OCI-LY7 (cell line): ENCODE measurements at regions not wholly inside any gene's neighbourhood (a gene's known extent, or its start where the extent isn't known, plus 50 kb on each side); places are given as distances from the start of the nearest gene placed in this dataset.

Experiments
- BruUV-seq: library from RNA; stranded (reverse); fragments of 400-500 nt; replicated peaks from 2 replicates; lab custom pipeline; 2021; lab: Mats Ljungman, UMichigan
- CTCF ChIA-PET: fragments of 300-600 bp; sonication (Branson Sonifier 250); formaldehyde crosslinking; loops from one replicate; lab custom pipeline; 2022; ENCODE audit warnings: antibody characterized with exemption; ENCODE audit not compliant: unreplicated experiment; lab: Charles Lee
- POLR2A ChIA-PET: fragments of 300-600 bp; sonication (Branson Sonifier 250); formaldehyde crosslinking; loops from one replicate; lab custom pipeline; 2022; ENCODE audit warnings: antibody characterized with exemption; lab: Charles Lee
- DNase-seq: peaks from one replicate; pipeline ENCODE4 v3.0.0-alpha.2; 2015; ENCODE audit warnings: low spot score
- H2AFZ ChIP-seq: fragments of 200-600 bp; sonication (generic), shearing (Covaris generic); 2 replicates; pipeline ENCODE4 v1.6.1; 2014; ENCODE audit warnings: mild to moderate bottlenecking, antibody characterized with exemption, low read length, moderate library complexity
- H3K27ac ChIP-seq: fragments of 200-600 bp; sonication (generic); 2 replicates; pipeline ENCODE4 v1.5.1; 2014; ENCODE audit warnings: mixed run types, low read depth, mild to moderate bottlenecking, moderate library complexity, low read length, inconsistent platforms; ENCODE audit not compliant: poor library complexity, severe bottlenecking
- H3K36me3 ChIP-seq: fragments of 200-600 bp; sonication (generic); 2 replicates; pipeline ENCODE4 v1.6.1; 2014; ENCODE audit warnings: mild to moderate bottlenecking, antibody characterized with exemption, low read length, moderate library complexity, mixed read lengths; ENCODE audit not compliant: insufficient read depth
- H3K4me1 ChIP-seq: fragments of 200-600 bp; sonication (generic); 2 replicates; pipeline ENCODE4 v1.5.1; 2014; ENCODE audit warnings: mild to moderate bottlenecking, low read length; ENCODE audit not compliant: insufficient read depth, poor library complexity, severe bottlenecking
- H3K4me2 ChIP-seq: fragments of 200-600 bp; sonication (generic); 2 replicates; pipeline ENCODE4 v1.6.1; 2014; ENCODE audit warnings: mild to moderate bottlenecking, low read length
- H3K4me3 ChIP-seq: fragments of 200-600 bp; sonication (generic); 2 replicates; pipeline ENCODE4 v1.5.1; 2014; ENCODE audit warnings: mild to moderate bottlenecking, low read depth, low read length; ENCODE audit not compliant: poor library complexity, severe bottlenecking
- H3K79me2 ChIP-seq: fragments of 200-600 bp; sonication (generic); 2 replicates; pipeline ENCODE4 v1.6.1; 2016; ENCODE audit warnings: low read depth, mild to moderate bottlenecking, low read length, moderate library complexity, mixed read lengths; ENCODE audit not compliant: insufficient read depth
- H3K9me2 ChIP-seq: fragments of 200-600 bp; sonication (generic); 2 replicates; pipeline ENCODE4 v1.6.1; 2016; ENCODE audit warnings: mild to moderate bottlenecking, low read length, mixed read lengths; ENCODE audit not compliant: insufficient read depth
- H3K9me3 ChIP-seq: fragments of 200-600 bp; sonication (generic); 2 replicates; pipeline ENCODE4 v1.6.1; 2014; ENCODE audit warnings: mild to moderate bottlenecking, mixed run types, low read length, mixed read lengths
- H4K20me1 ChIP-seq: fragments of 200-600 bp; sonication (generic); 2 replicates; pipeline ENCODE4 v1.6.1; 2014; ENCODE audit warnings: mild to moderate bottlenecking, antibody characterized with exemption, low read length, moderate library complexity, mixed read lengths; ENCODE audit not compliant: insufficient read depth
- EZH2phosphoT487 ChIP-seq: fragments of 200-600 bp; sonication (generic); IDR thresholded peaks from 2 replicates; pipeline ENCODE4 v1.6.1; 2018; ENCODE audit warnings: low read depth, borderline replicate concordance, mild to moderate bottlenecking, mixed run types, antibody characterized with exemption, low read length, moderate library complexity, mixed read lengths
- intact Hi-C: fragments of 100-400 bp; cut with micrococcal nuclease; formaldehyde crosslinking; loops from one replicate; pipeline ENCODE4 v1.10.0; 2022; ENCODE audit not compliant: unreplicated experiment
- TF ChIP-seq, protein P1 (sequence below): fragments of 200-600 bp; sonication (generic); conservative IDR thresholded peaks from 2 replicates; pipeline ENCODE4 v1.5.1; 2014; ENCODE audit warnings: mild to moderate bottlenecking, antibody characterized with exemption, low read length, moderate library complexity, mixed read lengths

DNA sequence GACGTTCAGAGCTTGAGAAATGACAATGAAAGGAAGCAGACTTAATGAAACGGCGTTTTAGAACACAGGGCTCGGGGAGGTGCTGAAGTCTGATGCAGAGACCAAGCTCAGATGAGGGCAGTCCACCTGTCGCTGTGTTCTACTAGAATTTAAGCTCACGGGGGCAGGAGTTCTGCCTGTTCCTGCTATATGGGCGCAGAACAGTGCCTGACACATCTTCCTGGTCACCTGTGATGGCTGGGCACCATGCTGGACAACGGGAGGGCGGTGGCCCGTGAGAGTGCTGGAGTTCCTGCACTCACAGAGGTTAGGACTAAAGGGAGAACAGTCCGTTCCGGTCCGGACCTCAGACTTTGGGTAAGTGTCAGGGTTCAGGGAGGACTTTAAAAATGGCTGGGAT, 130.6 kb downstream of the ERMARD start:
- Histone ChIP-seq H3K4me3 (no peak overlapping the region), H3K9me3 (no peaks in the 10 kb centered on the region), H3K4me1 (no peaks in the 10 kb centered on the region), H3K4me2 (no peak overlapping the region), H3K9me2 (no peaks in the 10 kb centered on the region), H3K27ac (no peak overlapping the region), H3K79me2 (no peaks in the 10 kb centered on the region), H3K36me3 (no peaks in the 10 kb centered on the region), H2AFZ (no peak overlapping the region), H4K20me1 (no peaks in the 10 kb centered on the region)
- no TSS peak for BruUV-seq
- ChIA-PET CTCF (no interaction called here), POLR2A (interaction anchor here (0.7 to 1.2 kb wide), 2 partner anchors 13 to 36 kb away, joined by 3 to 4 read pairs; no protein-coding TSS in a partner anchor)
- intact Hi-C loops, result no loop called here
- no peak for DNase-seq
- no peak for TF ChIP-seq EZH2phosphoT487
- TF ChIP-seq, protein P1, sequence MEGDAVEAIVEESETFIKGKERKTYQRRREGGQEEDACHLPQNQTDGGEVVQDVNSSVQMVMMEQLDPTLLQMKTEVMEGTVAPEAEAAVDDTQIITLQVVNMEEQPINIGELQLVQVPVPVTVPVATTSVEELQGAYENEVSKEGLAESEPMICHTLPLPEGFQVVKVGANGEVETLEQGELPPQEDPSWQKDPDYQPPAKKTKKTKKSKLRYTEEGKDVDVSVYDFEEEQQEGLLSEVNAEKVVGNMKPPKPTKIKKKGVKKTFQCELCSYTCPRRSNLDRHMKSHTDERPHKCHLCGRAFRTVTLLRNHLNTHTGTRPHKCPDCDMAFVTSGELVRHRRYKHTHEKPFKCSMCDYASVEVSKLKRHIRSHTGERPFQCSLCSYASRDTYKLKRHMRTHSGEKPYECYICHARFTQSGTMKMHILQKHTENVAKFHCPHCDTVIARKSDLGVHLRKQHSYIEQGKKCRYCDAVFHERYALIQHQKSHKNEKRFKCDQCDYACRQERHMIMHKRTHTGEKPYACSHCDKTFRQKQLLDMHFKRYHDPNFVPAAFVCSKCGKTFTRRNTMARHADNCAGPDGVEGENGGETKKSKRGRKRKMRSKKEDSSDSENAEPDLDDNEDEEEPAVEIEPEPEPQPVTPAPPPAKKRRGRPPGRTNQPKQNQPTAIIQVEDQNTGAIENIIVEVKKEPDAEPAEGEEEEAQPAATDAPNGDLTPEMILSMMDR, result no peak

DNA sequence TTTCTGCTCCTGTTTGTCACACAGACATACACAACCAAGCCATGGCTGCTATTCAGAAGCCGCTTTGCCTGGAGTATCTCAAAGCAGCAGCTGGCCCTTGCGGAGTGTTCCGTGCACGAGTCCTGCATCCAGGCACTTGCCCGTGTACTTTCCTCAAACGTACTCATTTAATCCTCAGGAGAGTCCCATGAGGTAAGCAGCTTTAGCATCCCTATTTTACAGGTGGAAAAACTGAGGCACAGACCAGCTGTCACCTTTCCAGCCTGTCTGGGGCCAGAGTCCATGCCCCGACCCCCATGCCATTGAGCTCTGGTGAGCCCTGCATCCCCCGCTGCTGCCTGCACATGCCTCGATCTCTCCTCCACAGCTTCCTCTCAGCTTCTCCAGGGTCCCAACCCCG, 130.0 kb downstream of the ERMARD start:
- ChIA-PET CTCF (no interaction called here), POLR2A (interaction anchor here (1.2 kb wide), 1 partner anchor 12 kb away, joined by 4 read pairs; no protein-coding TSS in a partner anchor)
- Histone ChIP-seq H3K79me2 (no peaks in the 10 kb centered on the region), H3K4me3 (no peak overlapping the region), H3K4me2 (no peak overlapping the region), H2AFZ (no peak overlapping the region), H3K4me1 (no peaks in the 10 kb centered on the region), H3K9me3 (no peaks in the 10 kb centered on the region), H3K36me3 (no peaks in the 10 kb centered on the region), H4K20me1 (no peaks in the 10 kb centered on the region), H3K27ac (no peak overlapping the region), H3K9me2 (no peaks in the 10 kb centered on the region)
- DNase-seq, result no peak
- BruUV-seq, result no TSS peak
- no peak for TF ChIP-seq EZH2phosphoT487
- TF ChIP-seq, protein P1, result no peak
- intact Hi-C loops, result no loop called here

DNA sequence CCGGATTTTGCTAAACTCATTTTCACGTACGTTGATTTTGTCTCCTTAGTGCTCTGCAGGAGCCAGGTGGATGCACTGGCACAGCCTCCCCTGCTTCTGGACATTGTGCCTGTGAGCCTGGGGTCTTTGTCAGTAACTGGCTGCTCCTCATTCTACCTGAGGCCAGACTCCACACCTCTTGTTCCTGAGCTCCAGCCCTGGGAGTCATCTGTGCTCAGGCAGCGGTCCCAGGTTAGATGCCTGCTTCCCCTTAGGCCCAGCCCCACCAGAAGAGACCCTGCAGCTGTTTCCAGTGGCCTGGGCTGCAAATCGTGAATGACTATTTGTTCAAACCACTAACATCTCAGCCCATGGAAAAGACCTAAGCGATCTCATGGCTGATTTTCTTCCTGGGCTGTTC, 129.1 kb downstream of the ERMARD start:
- CTCF ChIA-PET, result no interaction called here
- TF ChIP-seq EZH2phosphoT487, result no peak
- TF ChIP-seq, protein P1, result no peak
- Histone ChIP-seq H3K9me3 (no peaks in the 10 kb centered on the region), H3K27ac (no peak overlapping the region), H3K4me2 (no peak overlapping the region), H4K20me1 (no peaks in the 10 kb centered on the region), H3K36me3 (no peaks in the 10 kb centered on the region), H3K4me3 (no peak overlapping the region), H2AFZ (no peak overlapping the region), H3K4me1 (no peaks in the 10 kb centered on the region), H3K9me2 (no peaks in the 10 kb centered on the region), H3K79me2 (no peaks in the 10 kb centered on the region)
- POLR2A ChIA-PET, result no interaction called here
- intact Hi-C loops, result no loop called here
- DNase-seq, result no peak
- no TSS peak for BruUV-seq
